HG02571 (cell line): ENCODE measurements at regions not wholly inside any gene's neighbourhood (a gene's known extent, or its start where the extent isn't known, plus 50 kb on each side); places are given as distances from the start of the nearest gene placed in this dataset.
"Not testable (repeated sequence)": the region's sequence is repeated elsewhere in the genome, so short reads cannot be mapped to it uniquely, and the experiment has no call there.

Experiments used
- ATAC-seq: cut with Tn5 transposase; IDR thresholded peaks from one replicate; pipeline ENCODE4 v1.9.1; 2021; ENCODE audit warnings: mild to moderate bottlenecking, moderate library complexity; ENCODE audit not compliant: unreplicated experiment

DNA sequence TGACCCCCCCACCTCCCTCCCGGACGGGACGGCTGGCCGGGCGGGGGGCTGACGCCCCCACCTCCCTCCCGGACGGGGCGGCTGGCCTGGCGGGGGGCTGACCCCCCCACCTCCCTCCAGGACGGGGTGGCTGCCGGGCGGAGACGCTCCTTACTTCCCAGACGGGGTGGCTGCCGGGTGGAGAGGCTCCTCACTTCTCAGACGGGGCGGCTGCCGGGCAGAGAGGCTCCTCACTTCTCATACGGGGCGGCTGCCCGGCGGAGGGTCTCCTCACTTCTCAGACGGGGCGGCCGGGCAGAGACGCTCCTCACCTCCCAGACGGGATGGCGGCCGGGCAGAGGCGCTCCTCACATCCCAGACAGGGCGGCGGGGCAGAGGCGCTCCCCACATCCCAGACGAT is 84.7 kb downstream of the OR2B2 start:
- not testable (repeated sequence) for ATAC-seq

- not testable (repeated sequence) for ATAC-seq
Measured at GRCh38 chr6:27826612-27826985, 85.6 kb downstream of the OR2B2 start.

DNA sequence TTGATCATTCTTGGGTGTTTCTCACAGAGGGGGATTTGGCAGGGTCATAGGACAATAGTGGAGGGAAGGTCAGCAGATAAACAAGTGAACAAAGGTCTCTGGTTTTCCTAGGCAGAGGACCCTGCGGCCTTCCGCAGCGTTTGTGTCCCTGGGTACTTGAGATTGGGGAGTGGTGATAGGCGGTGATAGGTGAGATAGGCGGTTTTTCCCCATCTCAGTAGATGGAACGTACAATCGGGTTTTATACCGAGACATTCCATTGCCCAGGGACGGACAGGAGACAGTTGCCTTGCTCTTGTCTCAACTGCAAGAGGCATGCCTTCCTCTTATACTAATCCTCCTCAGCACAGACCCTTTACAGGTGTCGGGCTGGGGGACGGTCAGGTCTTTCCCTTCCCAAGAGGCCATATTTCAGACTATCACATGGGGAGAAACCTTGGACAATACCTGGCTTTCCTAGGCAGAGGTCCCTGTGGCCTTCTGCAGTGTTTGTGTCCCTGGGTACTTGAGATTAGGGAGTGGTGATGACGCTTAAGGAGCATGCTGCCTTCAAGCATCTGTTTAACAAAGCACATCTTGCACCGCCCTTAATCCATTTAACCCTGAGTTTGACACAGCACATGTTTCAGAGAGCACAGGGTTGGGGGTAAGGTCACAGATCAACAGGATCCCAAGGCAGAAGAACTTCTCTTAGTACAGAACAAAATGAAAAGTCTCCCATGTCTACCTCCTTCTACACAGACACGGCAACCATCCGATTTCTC is 86.2 kb downstream of the OR2B2 start:
- ATAC-seq, result not testable (repeated sequence)

DNA sequence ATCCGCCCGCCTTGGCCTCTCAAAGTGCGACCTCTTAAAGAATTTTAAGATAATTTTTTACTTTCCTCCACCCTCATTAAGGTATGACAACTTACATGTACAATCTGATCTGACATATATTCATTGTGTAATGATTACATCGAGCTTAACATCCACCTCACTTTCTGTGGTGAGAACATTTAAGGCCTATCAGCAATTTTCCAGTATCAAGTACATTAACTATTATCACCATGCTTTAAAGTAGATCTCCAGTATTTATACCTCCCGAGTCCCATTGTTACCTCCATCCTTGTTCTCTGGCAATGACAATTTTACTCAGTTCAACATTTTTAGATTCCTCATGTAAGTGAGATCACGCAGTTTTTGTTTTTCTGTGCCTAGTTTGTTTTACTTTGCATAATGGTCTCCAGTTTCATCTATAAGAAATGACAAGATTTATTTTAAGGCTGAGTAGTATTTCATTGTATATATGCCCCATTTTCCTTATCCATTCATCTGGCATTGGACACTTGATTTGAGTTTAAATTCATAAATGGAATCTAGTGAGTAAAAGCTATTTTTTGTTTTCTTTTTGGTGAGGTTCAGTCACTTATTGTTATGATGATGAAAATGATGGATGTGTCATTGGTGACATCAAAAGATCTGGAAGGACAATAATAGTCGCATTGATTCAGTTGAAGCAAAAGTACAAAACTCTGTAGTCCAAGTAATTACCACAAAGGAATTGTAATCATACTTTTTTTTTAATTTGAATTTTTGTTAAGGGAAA is 87.0 kb downstream of the OR2B2 start:
- no peak for ATAC-seq

- peak; percentile 49 for ATAC-seq
Measured at GRCh38 chr6:27824211-27825024, 87.8 kb downstream of the OR2B2 start.

DNA sequence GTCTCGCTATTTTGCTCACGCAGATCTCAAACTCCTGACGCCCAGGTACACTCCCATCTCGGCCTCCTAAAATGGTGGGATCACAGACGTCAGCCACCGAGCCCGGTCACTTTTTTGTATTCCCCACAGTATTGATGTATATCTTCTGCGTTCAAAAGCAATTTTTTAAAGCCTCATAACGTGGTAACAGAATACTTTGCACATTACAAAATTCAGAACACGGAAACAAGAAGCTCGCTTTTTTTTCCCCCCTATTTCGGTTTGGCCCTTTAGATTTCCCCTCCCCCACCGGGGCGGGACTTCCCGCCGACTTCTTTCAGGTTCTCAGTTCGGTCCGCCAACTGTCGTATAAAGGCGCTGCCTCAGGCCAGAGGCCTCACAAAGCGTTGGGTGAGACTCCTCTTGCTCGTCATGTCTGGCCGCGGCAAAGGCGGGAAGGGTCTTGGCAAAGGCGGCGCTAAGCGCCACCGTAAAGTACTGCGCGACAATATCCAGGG is 88.4 kb downstream of the OR2B2 start:
- peak; percentile 67 for ATAC-seq

- no peak for ATAC-seq
Measured at GRCh38 chr6:27816906-27817305, 95.3 kb downstream of the OR2B2 start.

DNA sequence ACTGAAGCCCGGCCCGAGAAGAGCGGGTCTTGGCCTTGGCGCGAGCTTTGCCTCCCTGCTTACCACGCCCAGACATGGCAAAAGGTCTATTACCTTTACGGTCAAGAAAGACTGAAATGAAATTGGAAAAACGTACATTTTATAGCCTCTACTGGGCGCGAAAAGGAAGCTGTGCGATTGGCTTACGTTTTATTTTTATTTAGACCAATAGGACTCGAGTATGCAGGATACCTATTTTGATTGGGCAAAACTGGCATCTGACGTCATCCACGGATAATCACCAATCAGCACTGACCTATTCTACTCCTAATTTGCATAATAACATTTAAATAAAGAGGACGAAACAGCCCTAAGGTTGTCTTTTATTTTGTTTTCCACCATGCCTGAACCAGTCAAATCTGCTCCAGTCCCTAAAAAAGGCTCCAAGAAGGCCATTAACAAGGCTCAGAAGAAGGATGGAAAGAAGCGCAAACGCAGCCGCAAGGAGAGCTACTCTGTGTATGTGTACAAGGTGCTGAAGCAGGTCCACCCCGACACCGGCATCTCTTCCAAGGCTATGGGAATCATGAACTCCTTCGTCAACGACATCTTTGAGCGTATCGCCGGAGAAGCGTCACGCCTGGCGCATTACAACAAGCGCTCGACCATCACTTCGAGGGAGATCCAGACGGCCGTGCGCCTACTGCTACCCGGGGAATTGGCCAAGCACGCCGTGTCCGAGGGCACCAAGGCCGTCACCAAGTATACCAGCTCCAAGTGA is 97.4 kb downstream of the OR2B2 start:
- ATAC-seq, result peak; percentile 50

DNA sequence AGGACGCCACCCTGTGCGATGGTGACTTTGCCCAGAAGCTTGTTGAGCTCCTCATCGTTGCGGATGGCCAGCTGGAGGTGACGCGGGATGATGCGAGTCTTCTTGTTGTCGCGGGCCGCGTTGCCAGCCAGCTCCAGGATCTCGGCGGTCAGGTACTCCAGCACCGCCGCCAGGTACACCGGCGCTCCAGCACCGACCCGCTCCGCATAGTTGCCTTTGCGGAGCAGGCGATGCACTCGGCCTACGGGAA is 97.9 kb downstream of the OR2B2 start:
- ATAC-seq, result peak; percentile 5

- ATAC-seq, result no peak
Measured at GRCh38 chr6:27812805-27813492, 99.2 kb downstream of the OR2B2 start.

- no peak for ATAC-seq
Measured at GRCh38 chr6:27812078-27812804, 100.0 kb downstream of the OR2B2 start.

- ATAC-seq, result no peak
Measured at GRCh38 chr6:27811451-27811772, 100.8 kb downstream of the OR2B2 start.

- ATAC-seq, result no peak
Measured at GRCh38 chr6:27810768-27811450, 101.3 kb downstream of the OR2B2 start.

- ATAC-seq, result peak; percentile 26
Measured at GRCh38 chr6:27809939-27810767, 102.0 kb downstream of the OR2B2 start.

DNA sequence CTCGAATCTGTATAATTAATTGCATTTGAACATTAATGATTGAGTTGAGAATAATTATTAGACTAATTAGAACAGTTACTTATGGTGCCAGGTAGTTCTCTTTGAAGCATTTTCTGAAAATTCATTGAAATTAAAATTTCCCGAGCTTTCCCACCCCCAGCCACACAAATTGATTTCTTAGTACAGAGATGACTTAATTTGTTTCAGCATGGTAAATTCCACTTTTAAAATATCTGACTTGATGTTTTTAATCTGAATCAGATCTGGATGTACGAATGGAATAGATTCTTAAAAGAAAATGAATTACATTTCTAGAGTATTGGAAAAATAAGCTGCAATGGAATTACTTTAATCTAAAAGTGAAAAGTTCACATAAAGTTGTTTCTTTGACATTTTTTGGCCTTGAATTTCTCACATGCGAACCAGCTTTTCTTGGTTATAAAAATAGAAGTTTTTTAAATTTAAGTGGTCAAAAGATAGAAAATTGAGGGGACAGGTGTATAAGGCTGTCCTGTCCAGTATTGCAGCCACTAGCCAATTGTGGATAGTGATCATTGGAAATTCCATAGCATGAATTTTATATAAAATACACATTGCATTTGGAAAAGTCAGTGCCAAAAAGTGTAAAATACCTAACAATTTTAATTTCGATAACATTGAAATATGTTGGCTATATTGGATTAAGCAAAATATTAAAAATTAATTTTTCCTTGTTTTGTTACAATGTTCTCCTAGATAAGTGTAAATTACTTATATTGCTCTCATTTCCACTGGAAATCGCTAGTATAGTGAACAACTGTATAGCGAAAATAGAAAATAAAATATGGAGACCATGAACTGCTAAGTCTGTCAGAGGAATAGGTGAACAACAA is 102.9 kb downstream of the OR2B2 start:
- no peak for ATAC-seq

GRCh38 chr6:27808242-27809066 is 103.7 kb downstream of the OR2B2 start:
- ATAC-seq, result peak; percentile 8
